8988T (cell line): ENCODE measurements at regions not wholly inside any gene's neighbourhood (a gene's known extent, or its start where the extent isn't known, plus 50 kb on each side); places are given as distances from the start of the nearest gene placed in this dataset.
"Not testable (repeated sequence)": the region's sequence is repeated elsewhere in the genome, so short reads cannot be mapped to it uniquely, and the experiment has no call there.

ENCODE experiments used
- DNase-seq: peaks from one replicate; pipeline ENCODE4 v3.0.0; 2011

DNA sequence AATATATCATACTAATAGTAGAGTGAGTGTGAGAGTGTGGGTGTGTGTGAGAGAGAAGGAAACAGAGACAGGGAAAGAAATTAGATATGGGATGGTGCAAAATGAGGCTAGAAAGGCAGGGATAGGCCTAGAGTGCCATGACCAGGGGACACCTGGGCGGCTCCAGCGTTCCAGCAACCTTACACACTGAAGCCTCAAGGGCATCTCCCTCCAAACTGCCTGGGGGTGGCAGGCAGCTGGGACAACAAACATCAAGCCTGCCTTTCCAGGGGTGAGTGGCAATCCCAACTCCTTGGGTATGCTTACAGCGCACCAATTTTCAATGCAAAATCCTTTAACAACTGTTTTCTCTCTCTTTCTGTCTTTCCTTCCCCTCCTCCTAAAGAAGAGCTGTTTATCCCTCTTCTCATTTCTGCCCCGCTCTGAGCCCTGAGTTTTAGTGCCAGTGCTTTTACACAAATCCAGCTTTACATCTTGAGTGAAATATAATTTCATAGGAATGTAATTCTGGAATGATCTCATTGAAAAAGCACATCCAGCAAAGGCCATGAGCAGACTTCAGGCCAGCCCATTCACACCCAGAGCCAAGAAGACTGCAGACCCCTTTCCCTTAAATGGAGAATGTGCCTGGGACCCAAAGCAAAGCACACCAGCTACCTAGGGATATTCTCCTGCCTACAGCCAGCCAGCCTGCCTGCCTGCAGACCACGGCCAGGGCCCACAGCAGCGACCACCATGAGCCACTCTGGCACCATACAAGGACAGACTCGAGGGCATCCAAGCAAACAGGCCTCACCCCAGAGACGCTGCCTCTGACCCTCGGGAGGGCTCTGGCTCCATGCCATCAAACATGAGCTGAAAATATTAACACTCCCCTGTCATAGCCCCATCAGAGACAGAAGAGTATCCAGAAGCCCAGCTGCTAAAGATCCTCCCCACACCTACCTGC is 90.3 kb downstream of the RPL27A start:
- DNase-seq, result no peak

- DNase-seq, result no peak
Measured at GRCh38 chr11:8773916-8774539, 91.4 kb downstream of the RPL27A start.

- not testable (repeated sequence) for DNase-seq
Measured at GRCh38 chr11:8774916-8775315, 92.3 kb downstream of the RPL27A start.

DNA sequence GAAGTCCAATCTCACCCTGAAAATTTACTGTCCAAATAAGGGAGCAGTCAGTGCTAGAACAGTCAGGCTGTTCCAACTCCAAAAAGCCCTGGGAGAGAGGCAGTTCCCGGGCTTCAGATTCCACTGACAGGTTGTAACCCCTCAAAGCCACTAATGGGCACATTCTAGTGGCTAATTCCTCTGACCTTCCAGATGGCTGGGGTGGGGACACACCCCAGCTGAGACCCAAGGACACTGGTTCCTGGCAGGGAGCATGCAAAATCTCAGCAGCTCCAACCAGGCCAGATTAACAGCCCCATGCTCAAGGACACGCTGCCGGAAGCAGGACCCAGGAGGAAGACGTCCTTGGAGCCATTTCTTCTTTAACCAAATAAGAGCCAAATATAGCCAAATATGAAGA is 92.7 kb downstream of the RPL27A start:
- no peak for DNase-seq

DNA sequence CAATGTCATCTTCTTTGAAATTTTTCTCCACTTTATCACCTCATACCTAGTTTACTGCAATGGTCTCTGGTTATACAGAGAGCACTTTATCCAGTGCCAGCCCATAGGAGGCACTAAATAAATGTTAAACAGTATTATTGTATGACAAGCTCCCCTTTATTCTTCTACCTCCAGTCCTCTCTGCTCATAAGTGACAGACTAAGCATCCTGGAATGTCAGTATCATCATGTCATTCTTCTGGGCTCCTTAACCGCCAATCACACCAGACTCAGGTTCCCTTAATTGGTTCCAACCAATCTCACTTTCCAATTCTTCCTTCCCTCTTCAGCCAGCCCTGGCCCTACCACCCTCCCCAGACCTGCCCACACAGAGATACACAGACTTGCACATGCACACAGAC is 93.1 kb downstream of the RPL27A start:
- no peak for DNase-seq

DNA sequence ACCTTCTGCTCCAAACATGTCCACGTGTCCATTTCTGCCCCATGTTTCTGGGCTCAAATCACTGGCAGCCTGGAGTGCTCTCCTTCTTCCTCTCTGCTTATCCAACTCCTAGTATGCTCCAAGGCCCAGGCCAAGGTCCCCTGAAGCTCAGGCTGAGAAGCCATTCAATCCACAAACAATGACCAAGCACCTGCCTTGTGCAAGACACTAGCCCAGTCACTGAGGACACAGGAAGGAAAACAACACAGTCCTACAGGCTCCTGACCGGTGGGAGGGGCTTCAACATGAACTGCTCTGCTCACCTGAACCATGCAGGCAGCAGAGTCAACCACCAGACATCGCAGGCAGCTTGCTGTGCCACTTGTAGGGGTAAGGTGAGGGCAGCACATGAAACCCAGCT is 93.6 kb downstream of the RPL27A start:
- no peak for DNase-seq

DNA sequence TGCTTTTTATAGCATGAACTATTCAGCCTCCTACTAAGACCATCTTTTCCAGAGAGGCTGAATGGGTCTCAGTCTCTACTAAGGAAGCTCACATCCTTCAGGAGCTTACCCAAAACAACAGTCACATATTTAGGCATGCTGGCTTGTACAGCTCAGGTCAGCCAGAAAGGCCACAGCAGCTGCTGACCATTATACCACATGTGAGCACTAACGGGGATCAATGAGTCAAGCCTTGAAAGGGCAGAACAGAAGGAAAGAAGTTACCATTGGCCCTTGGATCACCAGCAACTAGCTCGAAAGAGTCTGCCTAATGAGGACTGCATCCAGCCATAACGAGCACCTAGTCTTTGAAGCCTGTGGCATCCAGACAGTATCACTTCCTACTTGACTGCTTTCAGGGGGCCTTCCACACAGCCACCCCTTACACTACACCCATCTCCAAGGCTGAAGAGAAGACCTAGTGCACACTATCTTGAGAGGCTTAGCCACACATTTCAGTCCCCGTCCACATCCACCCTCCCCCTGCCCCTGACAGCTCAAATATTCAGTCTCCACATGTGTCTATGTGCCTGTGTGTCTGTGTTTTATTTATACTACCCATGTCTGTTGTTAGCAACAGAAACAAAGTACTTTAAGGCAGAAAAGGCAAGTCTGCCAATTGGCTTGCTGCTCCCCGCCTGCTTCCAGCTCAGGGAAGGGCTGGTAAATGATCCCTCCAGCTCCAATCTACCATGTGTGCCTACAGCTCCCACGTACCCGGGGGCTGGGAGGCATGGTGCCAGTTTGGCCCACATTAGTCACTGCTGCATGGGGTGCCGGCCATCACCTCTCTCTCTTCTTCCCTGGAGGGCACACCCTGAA is 95.5 kb downstream of the RPL27A start:
- no peak for DNase-seq

- no peak for DNase-seq
Measured at GRCh38 chr11:8779107-8779506, 96.5 kb downstream of the RPL27A start.

DNA sequence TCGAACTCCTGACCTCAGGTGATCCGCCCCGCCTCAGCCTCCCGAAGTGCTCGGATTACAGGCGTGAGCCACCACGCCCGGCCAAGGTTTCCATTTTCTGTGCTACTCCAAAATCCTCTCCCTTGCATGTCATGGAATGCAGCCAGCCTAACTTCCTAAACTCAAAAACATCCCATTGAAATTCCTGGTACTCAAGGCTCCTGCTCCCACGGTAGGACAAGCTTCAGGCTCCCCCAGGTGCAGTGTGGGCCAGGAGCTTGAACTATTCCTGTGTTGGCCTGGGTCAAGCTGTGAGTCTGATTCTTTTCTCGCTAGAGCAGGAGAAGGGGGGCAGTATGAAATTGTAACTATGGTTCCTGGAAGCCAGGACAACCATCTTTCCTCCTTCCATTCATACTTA is 97.1 kb downstream of the RPL27A start:
- no peak for DNase-seq

DNA sequence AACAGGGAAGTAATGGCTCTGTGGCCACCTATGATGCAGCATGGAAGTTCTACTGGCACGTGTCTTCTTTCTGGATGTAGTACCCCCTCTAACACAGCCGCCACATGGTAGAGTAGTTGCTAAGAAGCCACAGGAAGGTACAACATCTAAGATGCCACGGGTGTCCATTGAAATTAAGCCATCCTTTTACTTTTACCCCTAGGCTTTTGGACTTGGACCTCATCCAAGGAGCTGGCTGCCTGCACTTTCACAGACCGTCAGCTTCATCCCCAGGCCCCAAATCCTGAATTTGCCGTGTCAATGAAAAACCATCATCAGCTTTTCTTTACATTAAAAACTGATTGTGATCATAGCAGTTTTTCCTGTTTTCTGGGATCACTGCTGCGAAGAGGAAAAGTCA is 102.4 kb downstream of the RPL27A start:
- DNase-seq, result no peak

GRCh38 chr11:8785457-8785856 is 102.9 kb downstream of the RPL27A start:
- no peak for DNase-seq

- no peak for DNase-seq
Measured at GRCh38 chr11:8785998-8786397, 103.4 kb downstream of the RPL27A start.

GRCh38 chr11:8786933-8787332 is 104.3 kb downstream of the RPL27A start:
- no peak for DNase-seq

DNA sequence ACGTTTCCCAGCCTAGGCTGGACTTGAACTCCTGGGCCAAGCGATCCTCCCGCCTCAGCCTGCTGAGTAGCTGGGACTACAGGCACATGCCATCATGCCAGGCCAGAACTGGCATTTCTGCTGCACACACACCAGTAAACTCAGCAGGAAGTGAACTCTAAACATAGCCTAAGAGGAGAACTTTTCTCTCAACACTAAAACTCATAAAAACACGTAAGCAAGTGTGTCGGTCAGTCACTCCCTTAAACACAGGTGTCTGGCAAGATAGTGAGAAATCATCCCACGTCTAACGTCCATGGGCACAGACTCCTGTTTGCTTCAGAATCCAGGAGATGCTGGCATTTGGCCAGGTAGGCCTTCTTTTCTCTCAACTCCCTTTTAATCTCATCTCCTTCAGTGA is 104.8 kb downstream of the RPL27A start:
- no peak for DNase-seq

DNA sequence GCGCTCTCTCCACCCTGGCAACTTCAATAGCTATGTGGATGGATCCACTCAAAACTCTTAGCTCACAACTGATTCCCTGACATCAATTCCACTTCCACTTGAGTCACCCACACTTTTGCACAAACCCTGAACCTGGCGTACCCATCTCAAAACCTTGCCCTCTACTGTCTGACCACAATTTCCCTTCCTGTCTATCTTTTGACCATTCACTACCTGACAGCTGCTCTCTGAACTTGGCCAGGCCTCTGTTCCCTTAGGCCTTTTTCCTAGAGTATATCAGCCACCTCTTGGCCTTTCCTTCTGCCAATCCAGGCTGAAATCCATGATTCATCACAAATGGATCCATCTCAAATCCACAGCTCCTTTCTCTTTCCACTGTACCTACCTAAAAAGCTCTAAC is 106.0 kb downstream of the RPL27A start:
- DNase-seq, result no peak

DNA sequence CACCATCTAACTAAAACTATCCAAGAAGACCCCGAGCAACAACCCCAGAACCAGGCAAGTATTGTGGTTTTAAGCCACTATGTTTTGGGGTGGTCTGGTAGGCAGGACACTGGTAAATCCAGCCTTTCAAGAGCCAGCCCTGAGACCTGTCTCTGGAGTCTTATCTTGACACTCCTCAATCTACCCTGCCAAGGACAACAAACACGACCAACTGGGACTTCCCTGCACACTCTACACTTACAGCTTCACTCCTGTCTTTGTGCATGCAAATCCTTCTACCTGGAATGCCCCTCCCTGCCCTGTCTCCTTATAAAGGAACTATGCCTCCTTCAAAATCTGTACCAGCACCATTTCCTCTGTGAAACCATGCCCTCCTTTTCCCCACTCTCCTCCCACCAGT is 107.3 kb downstream of the RPL27A start:
- DNase-seq, result no peak

- no peak for DNase-seq
Measured at GRCh38 chr11:8790968-8791367, 108.4 kb downstream of the RPL27A start.

- no peak for DNase-seq
Measured at GRCh38 chr11:8792710-8793109, 110.1 kb downstream of the RPL27A start.

DNA sequence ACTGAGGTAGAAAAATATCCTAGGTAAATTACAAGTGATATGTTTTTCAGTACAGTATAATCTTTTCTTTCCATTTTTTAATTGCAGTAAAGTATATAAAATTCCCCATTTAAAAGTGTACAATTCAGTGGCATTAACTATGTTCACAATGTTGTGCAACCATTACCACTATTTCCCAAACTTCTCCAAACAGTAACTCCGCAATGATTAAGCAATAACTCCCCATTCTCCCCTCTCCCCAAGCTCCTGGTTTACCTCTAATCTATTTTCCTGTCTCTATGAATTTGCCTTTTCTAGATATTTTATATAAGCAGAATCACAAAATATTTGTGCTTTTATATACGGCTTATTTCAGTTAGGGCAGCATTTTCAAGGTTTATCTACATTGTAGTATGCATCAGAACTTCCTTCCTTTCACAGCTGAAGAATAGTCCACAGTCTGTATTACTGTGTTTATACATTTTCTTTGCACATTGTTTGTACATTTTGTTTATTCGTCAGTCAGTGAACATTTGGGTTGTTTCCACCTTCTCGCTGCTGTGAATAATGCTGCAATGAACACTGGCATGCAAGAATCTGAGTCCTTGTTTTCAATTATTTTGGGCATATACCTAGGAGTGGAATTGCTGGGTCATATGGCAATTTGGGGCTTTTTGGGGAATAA is 110.7 kb downstream of the RPL27A start:
- no peak for DNase-seq

DNA sequence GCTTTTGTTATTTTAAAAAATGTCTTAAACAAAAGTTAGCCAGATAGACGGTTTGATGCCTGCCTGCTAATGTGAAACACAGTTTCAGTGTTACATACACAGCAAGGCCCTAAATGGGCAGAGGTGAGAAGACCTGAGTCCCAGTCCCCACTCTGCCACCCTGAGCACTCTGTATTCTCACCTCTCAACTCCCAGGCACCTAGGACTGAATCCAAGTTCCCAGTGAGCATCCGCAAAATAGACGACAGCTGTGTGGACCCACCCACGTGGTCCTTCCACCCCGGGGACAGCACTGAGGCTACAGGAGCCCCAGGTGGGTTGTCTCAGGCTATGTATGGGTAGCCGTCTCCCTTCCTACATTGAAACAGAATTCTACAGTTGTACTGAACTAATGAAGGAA is 111.5 kb downstream of the RPL27A start:
- DNase-seq, result no peak

DNA sequence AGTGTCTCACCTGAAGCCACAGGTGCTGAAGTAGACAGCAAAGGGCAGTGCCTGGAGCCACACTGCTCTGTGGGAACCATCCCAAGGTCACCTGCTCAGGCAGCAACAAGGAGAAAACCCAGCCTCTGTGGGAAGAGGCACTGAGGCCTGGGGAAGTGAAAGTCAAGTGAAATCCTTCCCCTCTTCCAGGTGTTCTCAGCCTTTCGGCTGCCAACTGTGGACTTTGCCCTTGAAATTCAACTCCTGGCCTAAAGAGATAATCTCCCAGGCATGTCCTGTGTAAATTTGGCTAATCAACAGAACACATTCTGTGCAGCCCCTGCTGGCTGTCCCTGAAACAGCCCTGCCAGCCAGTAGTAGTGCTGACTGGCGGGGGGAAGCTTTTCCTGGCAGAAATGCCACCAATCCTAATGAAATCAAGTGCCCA is 112.1 kb downstream of the RPL27A start:
- no peak for DNase-seq

- DNase-seq, result no peak
Measured at GRCh38 chr11:8796941-8797340, 114.0 kb upstream of the AKIP1 start.

- DNase-seq, result no peak
Measured at GRCh38 chr11:8799273-8799672, 111.7 kb upstream of the AKIP1 start.
